ENCODE measurements at regions not wholly inside any gene's neighbourhood (a gene's known extent, or its start where the extent isn't known, plus 50 kb on each side); places are given as distances from the start of the nearest gene placed in this dataset.

- Histone ChIP-seq H3K4me1 (ENCODE audit: insufficient read depth, insufficient read length) (no peaks in the 10 kb centered on the region), H3K4me3 (ENCODE audit: insufficient read length, low read depth) (no peak overlapping the region), H3K9me3 (ENCODE audit: insufficient read depth, low read length) (no peaks in the 10 kb centered on the region), H3K27me3 (ENCODE audit: insufficient read depth, insufficient read length) (no peaks in the 10 kb centered on the region), H3K9ac (ENCODE audit: insufficient read length, low read depth) (no peak overlapping the region), H3K36me3 (ENCODE audit: insufficient read depth, insufficient read length, low read length) (no peaks in the 10 kb centered on the region)
- no peak for DNase-seq (ENCODE audit: low read depth, low spot score)
- no peak for TF ChIP-seq ZNF274 (IDR thresholded peaks at IDR 0.05; ENCODE audit: low read depth, low read length)
Measured at GRCh38 chr18:71643822-71644221, 900.3 kb downstream of the CBLN2 start.

DNA sequence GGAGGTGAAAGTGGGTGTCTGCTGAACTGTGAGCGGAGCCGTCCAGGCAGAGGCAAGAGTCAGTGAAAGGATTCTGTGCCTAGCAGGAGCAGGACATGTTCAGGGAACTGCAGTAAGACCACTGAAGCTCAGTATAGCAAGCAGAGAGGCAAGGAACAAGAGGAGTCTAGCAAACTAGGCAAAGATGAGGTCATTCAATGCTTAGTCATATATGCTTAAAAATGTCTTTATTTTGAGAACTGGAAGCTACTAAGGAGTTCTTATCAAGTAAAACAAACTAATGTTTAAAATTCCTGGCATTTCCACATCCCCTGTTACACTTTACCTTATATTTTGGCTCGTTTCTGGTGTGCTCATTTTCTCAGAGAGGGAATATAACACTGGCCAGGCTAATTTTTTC, 913.4 kb downstream of the CBLN2 start:
- Histone ChIP-seq H3K4me3 (ENCODE audit: insufficient read length, low read depth) (no peak overlapping the region), H3K4me1 (ENCODE audit: insufficient read depth, insufficient read length) (no peaks in the 10 kb centered on the region), H3K9ac (ENCODE audit: insufficient read length, low read depth) (no peak overlapping the region), H3K27me3 (ENCODE audit: insufficient read depth, insufficient read length) (no peaks in the 10 kb centered on the region), H3K9me3 (ENCODE audit: insufficient read depth, low read length) (no peaks in the 10 kb centered on the region), H3K36me3 (ENCODE audit: insufficient read depth, insufficient read length, low read length) (no peaks in the 10 kb centered on the region)
- DNase-seq (ENCODE audit: low read depth, low spot score) = no peak
- no peak for TF ChIP-seq ZNF274 (IDR thresholded peaks at IDR 0.05; ENCODE audit: low read depth, low read length)
- TF ChIP-seq YY1 (IDR thresholded peaks at IDR 0.05; ENCODE audit: insufficient read depth, insufficient read length) = no peak
- TF ChIP-seq SUZ12 (IDR thresholded peaks at IDR 0.05; ENCODE audit: extremely low read depth, insufficient read depth, insufficient read length) = no peak

GRCh38 chr18:71625556-71626090, 918.5 kb downstream of the CBLN2 start:
- DNase-seq (ENCODE audit: low read depth, low spot score) = no peak
- H3K4me3 ChIP-seq (ENCODE audit: insufficient read length, low read depth) = no peak overlapping the region
- no peaks in the 10 kb centered on the region for H3K9me3 ChIP-seq (ENCODE audit: insufficient read depth, low read length)
- H3K9ac ChIP-seq (ENCODE audit: insufficient read length, low read depth) = no peak overlapping the region
- no peaks in the 10 kb centered on the region for H3K36me3 ChIP-seq (ENCODE audit: insufficient read depth, insufficient read length, low read length)
- TF ChIP-seq YY1 (IDR thresholded peaks at IDR 0.05; ENCODE audit: insufficient read depth, insufficient read length) = no peak
- H3K4me1 ChIP-seq (ENCODE audit: insufficient read depth, insufficient read length) = no peaks in the 10 kb centered on the region
- H3K27me3 ChIP-seq (ENCODE audit: insufficient read depth, insufficient read length) = no peaks in the 10 kb centered on the region

- Histone ChIP-seq H3K4me3 (ENCODE audit: insufficient read length, low read depth) (no peak overlapping the region), H3K9me3 (ENCODE audit: insufficient read depth, low read length) (no peaks in the 10 kb centered on the region), H3K9ac (ENCODE audit: insufficient read length, low read depth) (no peak overlapping the region), H3K27me3 (ENCODE audit: insufficient read depth, insufficient read length) (no peaks in the 10 kb centered on the region), H3K36me3 (ENCODE audit: insufficient read depth, insufficient read length, low read length) (no peaks in the 10 kb centered on the region), H3K4me1 (ENCODE audit: insufficient read depth, insufficient read length) (no peaks in the 10 kb centered on the region)
- no peak for DNase-seq (ENCODE audit: low read depth, low spot score)
- TF ChIP-seq YY1 (IDR thresholded peaks at IDR 0.05; ENCODE audit: insufficient read depth, insufficient read length) (no peak), SUZ12 (IDR thresholded peaks at IDR 0.05; ENCODE audit: extremely low read depth, insufficient read depth, insufficient read length) (no peak), ZNF274 (IDR thresholded peaks at IDR 0.05; ENCODE audit: low read depth, low read length) (no peak)
Measured at GRCh38 chr18:71598374-71598773, 945.8 kb downstream of the CBLN2 start.

DNA sequence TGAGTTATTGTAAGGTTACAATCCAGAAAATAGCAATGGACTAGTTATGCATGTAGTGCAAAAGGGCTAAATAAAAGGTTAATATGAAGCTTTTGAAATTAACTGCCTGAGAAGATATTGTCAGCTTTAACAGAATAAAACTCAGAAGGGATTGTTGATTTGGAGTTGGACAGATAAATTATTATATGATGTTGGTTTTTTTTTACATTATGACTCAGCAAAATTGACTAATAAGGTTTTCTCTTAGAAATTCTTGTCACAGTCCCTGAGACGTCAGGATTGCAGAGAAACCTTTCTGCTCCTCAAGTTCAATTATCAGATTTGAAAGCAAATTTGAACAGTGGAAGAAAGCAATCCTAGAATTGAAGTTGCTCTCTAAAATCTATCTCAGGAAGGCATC, 946.9 kb downstream of the CBLN2 start:
- Histone ChIP-seq H3K9ac (ENCODE audit: insufficient read length, low read depth) (no peak overlapping the region), H3K4me1 (ENCODE audit: insufficient read depth, insufficient read length) (no peaks in the 10 kb centered on the region), H3K27me3 (ENCODE audit: insufficient read depth, insufficient read length) (no peaks in the 10 kb centered on the region), H3K9me3 (ENCODE audit: insufficient read depth, low read length) (no peaks in the 10 kb centered on the region), H3K36me3 (ENCODE audit: insufficient read depth, insufficient read length, low read length) (no peaks in the 10 kb centered on the region), H3K4me3 (ENCODE audit: insufficient read length, low read depth) (no peak overlapping the region)
- TF ChIP-seq ZNF274 (IDR thresholded peaks at IDR 0.05; ENCODE audit: low read depth, low read length) = no peak
- DNase-seq (ENCODE audit: low read depth, low spot score) = no peak

DNA sequence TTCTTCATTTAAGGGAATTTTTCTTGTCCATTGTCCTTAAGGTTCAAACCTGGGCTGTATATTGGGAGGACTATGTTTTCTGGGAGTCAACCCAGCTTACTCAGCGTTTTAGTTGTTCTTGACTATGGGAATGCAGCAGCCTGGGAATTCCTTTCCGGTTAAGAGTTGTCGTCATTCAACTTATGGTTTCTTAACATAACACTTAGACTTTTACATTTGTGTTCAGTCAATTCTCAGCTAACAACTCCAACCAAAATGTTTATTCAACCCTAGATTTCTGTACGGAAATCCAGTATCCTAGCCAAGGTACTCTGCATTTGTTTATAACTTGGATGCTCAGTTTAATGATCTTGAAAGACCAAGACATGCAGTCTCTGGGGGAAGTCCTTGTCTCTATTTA, 960.9 kb downstream of the CBLN2 start:
- Histone ChIP-seq H3K9me3 (ENCODE audit: insufficient read depth, low read length) (no peaks in the 10 kb centered on the region), H3K9ac (ENCODE audit: insufficient read length, low read depth) (no peak overlapping the region), H3K27me3 (ENCODE audit: insufficient read depth, insufficient read length) (no peaks in the 10 kb centered on the region), H3K4me1 (ENCODE audit: insufficient read depth, insufficient read length) (no peaks in the 10 kb centered on the region), H3K36me3 (ENCODE audit: insufficient read depth, insufficient read length, low read length) (no peaks in the 10 kb centered on the region), H3K4me3 (ENCODE audit: insufficient read length, low read depth) (no peak overlapping the region)
- no peak for TF ChIP-seq SUZ12 (IDR thresholded peaks at IDR 0.05; ENCODE audit: extremely low read depth, insufficient read depth, insufficient read length)
- no peak for TF ChIP-seq ZNF274 (IDR thresholded peaks at IDR 0.05; ENCODE audit: low read depth, low read length)
- no peak for TF ChIP-seq YY1 (IDR thresholded peaks at IDR 0.05; ENCODE audit: insufficient read depth, insufficient read length)
- no peak for DNase-seq (ENCODE audit: low read depth, low spot score)

DNA sequence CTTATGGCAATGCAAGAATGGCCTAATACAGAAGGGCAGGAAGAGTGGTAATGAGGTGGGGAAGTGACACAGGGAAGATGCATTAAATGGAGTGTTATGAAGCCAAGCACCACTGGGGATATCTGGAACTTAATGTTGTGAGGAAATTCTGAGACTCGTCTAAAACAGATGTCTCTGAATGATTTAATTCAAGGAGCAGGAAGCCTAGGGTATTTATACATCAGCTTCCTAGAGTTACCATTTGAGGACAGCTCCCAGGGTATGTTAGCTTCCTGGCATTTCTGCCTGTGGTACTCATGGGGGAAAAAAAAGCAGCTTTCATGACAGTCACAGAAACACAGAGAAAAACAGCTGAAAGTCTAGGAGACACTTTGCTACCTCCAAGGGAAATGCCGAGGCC, 989.5 kb downstream of the CBLN2 start:
- Histone ChIP-seq H3K4me1 (ENCODE audit: insufficient read depth, insufficient read length) (no peaks in the 10 kb centered on the region), H3K27me3 (ENCODE audit: insufficient read depth, insufficient read length) (no peaks in the 10 kb centered on the region), H3K9me3 (ENCODE audit: insufficient read depth, low read length) (no peaks in the 10 kb centered on the region; the same call in 1 of the 2 replicates), H3K9ac (ENCODE audit: insufficient read length, low read depth) (no peak overlapping the region), H3K4me3 (ENCODE audit: insufficient read length, low read depth) (no peak overlapping the region), H3K36me3 (ENCODE audit: insufficient read depth, insufficient read length, low read length) (no peaks in the 10 kb centered on the region)
- DNase-seq (ENCODE audit: low read depth, low spot score) = no peak
- no peak for TF ChIP-seq YY1 (IDR thresholded peaks at IDR 0.05; ENCODE audit: insufficient read depth, insufficient read length)
- no peak for TF ChIP-seq ZNF274 (IDR thresholded peaks at IDR 0.05; ENCODE audit: low read depth, low read length)
- no peak for TF ChIP-seq SUZ12 (IDR thresholded peaks at IDR 0.05; ENCODE audit: extremely low read depth, insufficient read depth, insufficient read length)

DNA sequence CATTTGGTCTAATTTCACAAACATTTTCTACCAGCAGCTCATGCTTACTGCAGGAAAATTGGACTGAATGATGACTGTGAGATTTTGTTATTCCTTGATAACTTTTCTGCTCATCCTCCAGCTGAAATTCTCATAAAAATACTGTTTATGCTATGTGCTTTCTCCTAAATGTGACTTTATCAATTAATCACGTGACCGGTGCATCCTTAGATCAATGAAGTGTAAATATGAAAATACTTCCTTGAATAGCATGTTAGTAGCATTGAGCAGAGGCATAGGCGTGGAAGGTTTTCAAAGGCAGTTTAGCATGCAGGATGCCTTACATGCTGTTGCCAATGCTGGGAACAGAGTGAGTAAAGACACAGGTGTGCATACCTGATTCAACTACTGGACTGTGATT, 1002.5 kb downstream of the CBLN2 start:
- no peaks in the 10 kb centered on the region for H3K9me3 ChIP-seq (ENCODE audit: insufficient read depth, low read length)
- no peak overlapping the region for H3K4me3 ChIP-seq (ENCODE audit: insufficient read length, low read depth)
- no peak for DNase-seq (ENCODE audit: low read depth, low spot score)
- TF ChIP-seq YY1 (IDR thresholded peaks at IDR 0.05; ENCODE audit: insufficient read depth, insufficient read length) (no peak), SUZ12 (IDR thresholded peaks at IDR 0.05; ENCODE audit: extremely low read depth, insufficient read depth, insufficient read length) (no peak), ZNF274 (IDR thresholded peaks at IDR 0.05; ENCODE audit: low read depth, low read length) (no peak)
- H3K36me3 ChIP-seq (ENCODE audit: insufficient read depth, insufficient read length, low read length) = no peaks in the 10 kb centered on the region
- H3K4me1 ChIP-seq (ENCODE audit: insufficient read depth, insufficient read length) = no peaks in the 10 kb centered on the region
- H3K9ac ChIP-seq (ENCODE audit: insufficient read length, low read depth) = no peak overlapping the region
- no peaks in the 10 kb centered on the region for H3K27me3 ChIP-seq (ENCODE audit: insufficient read depth, insufficient read length)
